OCI-LY7 (cell line): ENCODE measurements at regions not wholly inside any gene's neighbourhood (a gene's known extent, or its start where the extent isn't known, plus 50 kb on each side); places are given as distances from the start of the nearest gene placed in this dataset.
A peak's percentile ranks its signal among the peaks of the same experiment; 100 is the strongest.

Experiments
- BruUV-seq: library from RNA; stranded (reverse); fragments of 400-500 nt; replicated peaks from 2 replicates; lab custom pipeline; 2021; lab: Mats Ljungman, UMichigan
- CTCF ChIA-PET: fragments of 300-600 bp; sonication (Branson Sonifier 250); formaldehyde crosslinking; loops from one replicate; lab custom pipeline; 2022; ENCODE audit warnings: antibody characterized with exemption; ENCODE audit not compliant: unreplicated experiment; lab: Charles Lee
- POLR2A ChIA-PET: fragments of 300-600 bp; sonication (Branson Sonifier 250); formaldehyde crosslinking; loops from one replicate; lab custom pipeline; 2022; ENCODE audit warnings: antibody characterized with exemption; lab: Charles Lee
- DNase-seq: peaks from one replicate; pipeline ENCODE4 v3.0.0-alpha.2; 2015; ENCODE audit warnings: low spot score
- H2AFZ ChIP-seq: fragments of 200-600 bp; sonication (generic), shearing (Covaris generic); 2 replicates; pipeline ENCODE4 v1.6.1; 2014; ENCODE audit warnings: mild to moderate bottlenecking, antibody characterized with exemption, low read length, moderate library complexity
- H3K27ac ChIP-seq: fragments of 200-600 bp; sonication (generic); 2 replicates; pipeline ENCODE4 v1.5.1; 2014; ENCODE audit warnings: mixed run types, low read depth, mild to moderate bottlenecking, moderate library complexity, low read length, inconsistent platforms; ENCODE audit not compliant: poor library complexity, severe bottlenecking
- H3K36me3 ChIP-seq: fragments of 200-600 bp; sonication (generic); 2 replicates; pipeline ENCODE4 v1.6.1; 2014; ENCODE audit warnings: mild to moderate bottlenecking, antibody characterized with exemption, low read length, moderate library complexity, mixed read lengths; ENCODE audit not compliant: insufficient read depth
- H3K4me1 ChIP-seq: fragments of 200-600 bp; sonication (generic); 2 replicates; pipeline ENCODE4 v1.5.1; 2014; ENCODE audit warnings: mild to moderate bottlenecking, low read length; ENCODE audit not compliant: insufficient read depth, poor library complexity, severe bottlenecking
- H3K4me2 ChIP-seq: fragments of 200-600 bp; sonication (generic); 2 replicates; pipeline ENCODE4 v1.6.1; 2014; ENCODE audit warnings: mild to moderate bottlenecking, low read length
- H3K4me3 ChIP-seq: fragments of 200-600 bp; sonication (generic); 2 replicates; pipeline ENCODE4 v1.5.1; 2014; ENCODE audit warnings: mild to moderate bottlenecking, low read depth, low read length; ENCODE audit not compliant: poor library complexity, severe bottlenecking
- H3K79me2 ChIP-seq: fragments of 200-600 bp; sonication (generic); 2 replicates; pipeline ENCODE4 v1.6.1; 2016; ENCODE audit warnings: low read depth, mild to moderate bottlenecking, low read length, moderate library complexity, mixed read lengths; ENCODE audit not compliant: insufficient read depth
- H3K9me2 ChIP-seq: fragments of 200-600 bp; sonication (generic); 2 replicates; pipeline ENCODE4 v1.6.1; 2016; ENCODE audit warnings: mild to moderate bottlenecking, low read length, mixed read lengths; ENCODE audit not compliant: insufficient read depth
- H3K9me3 ChIP-seq: fragments of 200-600 bp; sonication (generic); 2 replicates; pipeline ENCODE4 v1.6.1; 2014; ENCODE audit warnings: mild to moderate bottlenecking, mixed run types, low read length, mixed read lengths
- H4K20me1 ChIP-seq: fragments of 200-600 bp; sonication (generic); 2 replicates; pipeline ENCODE4 v1.6.1; 2014; ENCODE audit warnings: mild to moderate bottlenecking, antibody characterized with exemption, low read length, moderate library complexity, mixed read lengths; ENCODE audit not compliant: insufficient read depth
- CTCF ChIP-seq: fragments of 200-600 bp; sonication (generic); conservative IDR thresholded peaks from 2 replicates; pipeline ENCODE4 v1.5.1; 2014; ENCODE audit warnings: mild to moderate bottlenecking, antibody characterized with exemption, low read length, moderate library complexity, mixed read lengths
- EZH2phosphoT487 ChIP-seq: fragments of 200-600 bp; sonication (generic); IDR thresholded peaks from 2 replicates; pipeline ENCODE4 v1.6.1; 2018; ENCODE audit warnings: low read depth, borderline replicate concordance, mild to moderate bottlenecking, mixed run types, antibody characterized with exemption, low read length, moderate library complexity, mixed read lengths
- intact Hi-C: fragments of 100-400 bp; cut with micrococcal nuclease; formaldehyde crosslinking; loops from one replicate; pipeline ENCODE4 v1.10.0; 2022; ENCODE audit not compliant: unreplicated experiment

DNA sequence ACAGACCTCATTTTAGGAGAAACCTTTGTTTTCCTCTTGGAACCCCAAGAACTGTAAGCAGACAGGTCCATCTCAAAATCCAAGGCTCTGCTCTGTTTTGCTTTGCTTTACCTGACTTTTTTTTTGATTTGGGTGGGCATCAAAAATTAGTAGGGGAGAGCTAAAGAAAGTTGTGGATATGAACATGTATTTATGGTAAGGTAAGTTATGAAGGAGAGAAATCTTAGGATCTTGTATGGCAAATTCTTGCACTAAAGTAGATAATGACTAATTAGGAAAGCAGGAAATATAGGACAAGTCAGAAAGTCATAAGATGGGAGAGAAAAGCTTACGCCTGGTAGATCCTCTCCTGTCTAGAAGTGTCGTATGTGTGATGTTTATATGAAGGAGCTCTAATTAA, 116.1 kb upstream of the VPREB1 start:
- H3K4me1 ChIP-seq = peaks cover 13% of the 10 kb centered on the region
- no peak overlapping the region for H2AFZ ChIP-seq
- H3K4me2 ChIP-seq = peak overlapping the region; percentile 7; the same call in 1 of the 2 replicates
- no peak overlapping the region for H3K4me3 ChIP-seq
- no peaks in the 10 kb centered on the region for H4K20me1 ChIP-seq
- no peaks in the 10 kb centered on the region for H3K9me3 ChIP-seq
- H3K27ac ChIP-seq = no peak overlapping the region
- ChIA-PET POLR2A (no interaction called here), CTCF (interaction anchor here (1.0 kb wide), 1 partner anchor 17 kb away, joined by 4 read pairs; no protein-coding TSS in a partner anchor)
- no peaks in the 10 kb centered on the region for H3K9me2 ChIP-seq
- H3K79me2 ChIP-seq = no peaks in the 10 kb centered on the region
- intact Hi-C loops = no loop called here
- BruUV-seq = no TSS peak
- H3K36me3 ChIP-seq = no peaks in the 10 kb centered on the region
- DNase-seq = no peak
- TF ChIP-seq CTCF (no peak), EZH2phosphoT487 (no peak)

DNA sequence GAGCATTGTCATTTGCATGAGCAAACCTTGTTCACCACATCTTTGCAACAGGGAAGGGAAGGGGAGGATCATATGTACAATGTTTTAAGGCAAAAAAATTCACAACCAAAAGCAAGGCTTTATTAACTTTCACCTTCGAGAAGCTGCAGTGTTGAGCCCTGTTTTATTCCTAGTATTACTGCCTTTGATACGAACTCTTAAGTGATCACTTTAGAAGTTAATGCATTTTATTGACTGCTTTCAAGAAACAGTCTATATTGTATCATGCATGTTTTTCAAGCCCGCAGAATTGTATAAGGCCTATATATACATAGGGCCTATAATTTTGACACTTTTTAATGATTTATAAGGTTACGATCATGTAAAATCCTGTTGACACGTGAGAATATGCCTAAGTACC, 117.5 kb upstream of the VPREB1 start:
- no peaks in the 10 kb centered on the region for H3K79me2 ChIP-seq
- H3K4me1 ChIP-seq = peaks cover 13% of the 10 kb centered on the region
- H3K4me2 ChIP-seq = no peak overlapping the region
- no peaks in the 10 kb centered on the region for H4K20me1 ChIP-seq
- H3K9me2 ChIP-seq = no peaks in the 10 kb centered on the region
- no peak for TF ChIP-seq EZH2phosphoT487
- intact Hi-C loops = no loop called here
- H3K27ac ChIP-seq = no peak overlapping the region
- no peaks in the 10 kb centered on the region for H3K9me3 ChIP-seq
- no peak overlapping the region for H2AFZ ChIP-seq
- no peak overlapping the region for H3K4me3 ChIP-seq
- H3K36me3 ChIP-seq = no peaks in the 10 kb centered on the region
- no TSS peak for BruUV-seq
- POLR2A ChIA-PET = interaction anchor here (0.7 to 0.9 kb wide), 2 partner anchors 16 to 27 kb away, joined by 3 read pairs; no protein-coding TSS in a partner anchor
- CTCF ChIA-PET = no interaction called here
- no peak for DNase-seq

- ChIA-PET POLR2A (no interaction called here), CTCF (no interaction called here)
- Histone ChIP-seq H4K20me1 (no peaks in the 10 kb centered on the region), H3K9me2 (no peaks in the 10 kb centered on the region), H3K9me3 (no peaks in the 10 kb centered on the region), H3K4me3 (no peak overlapping the region), H3K36me3 (no peaks in the 10 kb centered on the region), H3K27ac (no peak overlapping the region), H2AFZ (no peak overlapping the region), H3K4me1 (peaks cover under 1% of the 10 kb centered on the region), H3K79me2 (no peaks in the 10 kb centered on the region), H3K4me2 (no peak overlapping the region)
- no TSS peak for BruUV-seq
- DNase-seq = no peak
- intact Hi-C loops = no loop called here
- TF ChIP-seq CTCF (no peak), EZH2phosphoT487 (no peak)
Measured at GRCh38 chr22:22125579-22126468, 118.8 kb upstream of the VPREB1 start.
